ENCODE measurements at regions not wholly inside any gene's neighbourhood (a gene's known extent, or its start where the extent isn't known, plus 50 kb on each side); places are given as distances from the start of the nearest gene placed in this dataset.
"Not testable (repeated sequence)": the region's sequence is repeated elsewhere in the genome, so short reads cannot be mapped to it uniquely, and the experiment has no call there.

DNA sequence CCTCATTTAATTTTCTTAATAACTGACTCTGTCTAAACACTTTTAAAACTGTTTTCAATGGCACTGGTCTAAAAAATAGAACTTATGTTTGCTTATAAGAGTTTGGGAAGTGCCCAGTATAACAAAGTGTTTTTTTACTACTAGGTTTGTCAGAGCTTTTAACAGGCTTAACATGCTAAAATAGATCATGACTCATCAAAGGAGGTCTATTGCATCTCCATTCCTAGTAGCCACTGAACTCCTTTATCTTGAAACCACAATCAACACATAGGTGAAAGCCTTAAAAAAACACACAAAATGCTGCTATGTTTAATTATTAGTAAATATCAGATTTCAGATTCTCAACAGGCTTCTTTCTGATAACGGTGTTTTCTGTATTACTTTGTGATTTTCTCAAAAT lies 196.4 kb upstream of the KIF2B start:
- POLR2A ChIA-PET: interaction anchor here (0.6 kb wide), 1 partner anchor 96 kb away, joined by 3 read pairs; no protein-coding TSS in a partner anchor
- no peak overlapping the region for H3K4me3 ChIP-seq (ENCODE audit: low read depth, low read length)
- CTCF ChIA-PET: no interaction called here
- peak; percentile 19 for DNase-seq (ENCODE audit: low read depth, low spot score)
- no peak for TF ChIP-seq CTCF (IDR thresholded peaks at IDR 0.05; ENCODE audit: insufficient read depth, low read length, missing control alignments)

DNA sequence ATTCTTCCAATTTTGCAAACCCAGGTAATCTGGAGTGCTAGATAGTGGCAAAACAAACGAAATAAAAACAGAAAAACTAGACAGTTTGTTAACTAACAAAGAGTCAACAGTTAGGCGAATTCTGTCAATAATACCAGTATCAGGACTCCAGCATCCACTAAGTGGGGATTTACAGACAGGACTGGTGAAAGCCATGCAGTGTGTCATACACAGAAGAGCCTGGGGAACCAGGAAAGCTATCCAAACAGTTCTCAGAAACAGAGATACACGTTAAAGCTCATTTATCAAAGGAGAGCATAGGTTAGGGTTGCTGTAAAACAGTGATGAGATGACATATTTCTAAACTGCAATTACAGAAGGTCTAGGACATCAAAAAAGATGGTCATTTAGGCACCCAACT lies 203.7 kb upstream of the KIF2B start:
- H3K4me3 ChIP-seq (ENCODE audit: low read depth, low read length): no peak overlapping the region
- ChIA-PET POLR2A (no interaction called here), CTCF (no interaction called here)
- TF ChIP-seq CTCF (IDR thresholded peaks at IDR 0.05; ENCODE audit: insufficient read depth, low read length, missing control alignments): no peak
- DNase-seq (ENCODE audit: low read depth, low spot score): no peak

DNA sequence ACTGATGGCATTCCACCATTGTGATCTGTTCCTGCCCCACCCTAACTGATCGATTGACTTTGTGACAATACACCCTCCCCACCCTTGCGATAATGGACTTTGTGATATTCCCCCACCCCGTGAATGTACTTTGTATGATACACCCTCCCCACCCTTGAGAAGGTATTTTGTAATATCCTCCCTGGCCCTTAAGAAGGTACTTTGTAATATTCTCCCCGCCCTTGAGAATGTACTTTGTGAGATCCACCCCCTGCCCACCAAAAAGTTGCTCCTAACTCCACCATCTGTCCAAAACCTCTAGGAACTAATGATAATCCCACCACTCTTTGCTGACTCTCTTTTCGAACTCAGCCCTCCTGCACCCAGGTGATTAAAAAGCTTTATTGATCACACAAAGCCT lies 214.5 kb upstream of the KIF2B start:
- POLR2A ChIA-PET; H3K4me3 ChIP-seq (ENCODE audit: low read depth, low read length); DNase-seq (ENCODE audit: low read depth, low spot score); CTCF ChIA-PET: not testable (repeated sequence)

GRCh38 chr17:53607475-53607874 lies 215.3 kb upstream of the KIF2B start:
- ChIA-PET CTCF (no interaction called here), POLR2A (no interaction called here)
- no peak for DNase-seq (ENCODE audit: low read depth, low spot score)
- no peak overlapping the region for H3K4me3 ChIP-seq (ENCODE audit: low read depth, low read length)
- TF ChIP-seq CTCF (IDR thresholded peaks at IDR 0.05; ENCODE audit: insufficient read depth, low read length, missing control alignments): no peak

GRCh38 chr17:53588317-53588716 lies 234.4 kb upstream of the KIF2B start:
- TF ChIP-seq CTCF (IDR thresholded peaks at IDR 0.05; ENCODE audit: insufficient read depth, low read length, missing control alignments): no peak
- ChIA-PET CTCF (no interaction called here), POLR2A (no interaction called here)
- no peak for DNase-seq (ENCODE audit: low read depth, low spot score)
- H3K4me3 ChIP-seq (ENCODE audit: low read depth, low read length): no peak overlapping the region

GRCh38 chr17:53574038-53574437 lies 248.7 kb upstream of the KIF2B start:
- no peak overlapping the region for H3K4me3 ChIP-seq (ENCODE audit: low read depth, low read length)
- TF ChIP-seq CTCF (IDR thresholded peaks at IDR 0.05; ENCODE audit: insufficient read depth, low read length, missing control alignments): no peak
- DNase-seq (ENCODE audit: low read depth, low spot score): no peak
- CTCF ChIA-PET: no interaction called here
- POLR2A ChIA-PET: no interaction called here

GRCh38 chr17:53571342-53571741 lies 251.4 kb upstream of the KIF2B start:
- no peak for TF ChIP-seq CTCF (IDR thresholded peaks at IDR 0.05; ENCODE audit: insufficient read depth, low read length, missing control alignments)
- POLR2A ChIA-PET: no interaction called here
- DNase-seq (ENCODE audit: low read depth, low spot score): no peak
- CTCF ChIA-PET: no interaction called here
- H3K4me3 ChIP-seq (ENCODE audit: low read depth, low read length): no peak overlapping the region

Measured in AG04449 (cell line).